IgD-negative memory B cell (primary cell): ENCODE measurements at regions not wholly inside any gene's neighbourhood (a gene's known extent, or its start where the extent isn't known, plus 50 kb on each side); places are given as distances from the start of the nearest gene placed in this dataset.
"Not testable (repeated sequence)": the region's sequence is repeated elsewhere in the genome, so short reads cannot be mapped to it uniquely, and the experiment has no call there.

ENCODE experiments used
- H3K27ac Mint-ChIP-seq, 3 donors: one replicate each; pipeline ENCODE4 v1.8.0; 2020 to 2022; ENCODE audit warnings: mild to moderate bottlenecking in 3 of 3, mixed read lengths in 3 of 3, moderate library complexity in 1 of 3
- H3K27me3 Mint-ChIP-seq: one replicate; pipeline ENCODE4 v1.8.0; 2021; ENCODE audit warnings: mixed read lengths
- H3K36me3 Mint-ChIP-seq: one replicate; pipeline ENCODE4 v1.8.0; 2020; ENCODE audit warnings: mild to moderate bottlenecking, mixed read lengths
- H3K4me1 Mint-ChIP-seq, 3 donors: one replicate each; pipeline ENCODE4 v1.8.0; 2020 to 2022; ENCODE audit warnings: mixed read lengths in 3 of 3, mild to moderate bottlenecking in 1 of 3
- H3K4me3 Mint-ChIP-seq, 4 donors: one replicate each; pipeline ENCODE4 v1.8.0; 2020 to 2022; ENCODE audit warnings: mild to moderate bottlenecking in 4 of 4, mixed read lengths in 4 of 4, moderate library complexity in 3 of 4
- H3K9me3 Mint-ChIP-seq, 3 donors: one replicate each; pipeline ENCODE4 v1.8.0; 2020 to 2021; ENCODE audit warnings: mixed read lengths in 3 of 3, mild to moderate bottlenecking in 1 of 3

- no peak overlapping the region for H3K4me3 Mint-ChIP-seq
- H3K36me3 Mint-ChIP-seq, result peaks cover 1% of the 10 kb centered on the region
- H3K4me1 Mint-ChIP-seq, result no peaks in the 10 kb centered on the region
- H3K9me3 Mint-ChIP-seq, result peaks cover 5 to 15% (median 6%) of the 10 kb centered on the region in 3 donors
- H3K27ac Mint-ChIP-seq, result no peak overlapping the region
- no peaks in the 10 kb centered on the region for H3K27me3 Mint-ChIP-seq
Measured at GRCh38 chr21:28179136-28179535, 813.5 kb downstream of the LTN1 start.

DNA sequence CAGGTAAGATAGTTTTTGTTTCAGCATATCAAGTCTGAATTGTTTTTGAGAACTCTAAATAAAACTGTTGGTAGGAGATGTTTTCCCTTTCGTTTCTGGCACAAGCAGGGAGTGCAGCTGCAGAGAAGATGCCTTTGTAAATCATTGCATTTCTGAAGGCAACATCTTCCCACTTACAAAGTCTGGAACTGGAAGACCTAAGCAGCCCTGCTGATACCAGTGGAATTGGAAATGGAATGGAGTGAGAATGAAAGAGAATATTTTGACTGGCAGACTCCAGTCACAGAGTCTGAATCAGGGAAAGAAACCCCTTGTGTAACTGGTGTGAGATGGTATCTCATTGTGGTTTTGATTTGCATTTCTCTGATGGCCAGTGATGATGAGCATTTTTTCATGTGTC lies 815.6 kb downstream of the LTN1 start:
- Mint-ChIP-seq H3K27ac (no peak overlapping the region), H3K4me3 (no peak overlapping the region), H3K27me3 (no peaks in the 10 kb centered on the region), H3K9me3 (peaks cover 5 to 9% (median 6%) of the 10 kb centered on the region in 3 donors), H3K4me1 (no peaks in the 10 kb centered on the region), H3K36me3 (peaks cover 1% of the 10 kb centered on the region)

DNA sequence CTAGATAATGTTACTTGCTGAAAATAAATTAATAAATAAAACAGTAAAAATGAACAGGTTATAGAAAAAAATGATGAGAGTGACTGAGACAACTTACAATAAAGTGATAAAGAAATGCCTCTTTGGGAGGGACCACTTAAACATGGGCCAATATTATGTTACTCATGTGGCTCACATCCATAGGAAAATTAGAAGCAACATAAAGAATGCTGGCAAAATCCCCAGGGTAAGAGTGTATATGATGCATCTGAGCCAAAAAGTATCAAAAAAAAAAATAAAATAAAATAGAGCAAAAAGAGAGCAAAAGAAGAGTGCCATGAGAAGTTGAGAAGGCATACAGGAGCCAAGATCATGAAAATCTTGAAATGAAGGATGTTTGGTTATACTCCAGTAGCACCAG lies 818.0 kb downstream of the LTN1 start:
- Mint-ChIP-seq H3K27me3 (no peaks in the 10 kb centered on the region), H3K4me1 (no peaks in the 10 kb centered on the region), H3K4me3 (no peak overlapping the region), H3K9me3 (peaks cover 0 to 2% (median 0%) of the 10 kb centered on the region in 3 donors), H3K27ac (no peak overlapping the region), H3K36me3 (peaks cover 1% of the 10 kb centered on the region)

- Mint-ChIP-seq H3K4me1 (no peaks in the 10 kb centered on the region), H3K36me3 (peaks cover 3% of the 10 kb centered on the region), H3K9me3 (no peaks in the 10 kb centered on the region)
Measured at GRCh38 chr21:28174006-28174405, 818.7 kb downstream of the LTN1 start.

DNA sequence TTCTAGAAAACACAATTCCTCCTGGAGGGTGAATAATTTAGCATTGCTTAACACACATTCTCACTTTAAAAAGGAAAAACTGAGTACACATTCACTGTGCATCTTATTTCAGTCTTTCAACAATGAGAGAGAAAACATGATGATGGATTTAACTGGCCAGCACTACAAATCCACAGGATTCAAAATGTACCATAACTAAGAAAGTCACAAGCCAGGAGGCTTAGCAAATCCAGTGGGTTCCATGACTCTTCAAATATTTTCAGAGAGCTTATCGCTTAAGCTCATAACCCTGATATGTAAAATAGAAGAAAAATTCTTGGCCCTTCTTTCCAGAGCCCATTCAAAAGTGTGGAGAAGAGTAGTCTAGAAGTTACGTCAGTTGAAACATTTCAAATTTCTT lies 820.3 kb downstream of the LTN1 start:
- Mint-ChIP-seq H3K4me3 (no peak overlapping the region), H3K9me3 (no peaks in the 10 kb centered on the region), H3K27me3 (no peaks in the 10 kb centered on the region), H3K27ac (no peak overlapping the region), H3K4me1 (no peaks in the 10 kb centered on the region), H3K36me3 (peaks cover 3% of the 10 kb centered on the region)

More at GRCh38 chr21:28174006-28174405, 818.7 kb downstream of the LTN1 start:
- Mint-ChIP-seq H3K27me3 (no peaks in the 10 kb centered on the region), H3K27ac (no peak overlapping the region), H3K4me3 (no peak overlapping the region)

DNA sequence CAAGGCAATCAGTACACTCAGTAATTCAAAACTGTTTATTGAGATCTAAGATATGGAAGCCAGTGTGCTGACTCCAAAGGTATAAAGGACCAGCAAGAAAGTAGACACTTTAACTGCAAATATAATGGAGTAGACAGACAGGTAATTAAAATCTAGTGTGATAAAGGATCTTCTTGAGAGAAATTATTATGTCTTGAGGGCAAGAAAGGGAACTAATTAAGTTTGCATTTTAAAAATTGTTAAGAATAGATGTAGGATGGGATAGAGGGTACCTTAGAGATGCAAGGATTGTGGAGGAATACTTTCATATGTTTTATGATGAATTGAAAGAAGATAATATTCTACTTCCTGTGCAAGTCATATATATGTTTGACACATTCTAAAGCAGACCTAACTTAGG lies 825.3 kb downstream of the LTN1 start:
- peaks cover 1% of the 10 kb centered on the region for H3K36me3 Mint-ChIP-seq
- no peaks in the 10 kb centered on the region for H3K4me1 Mint-ChIP-seq
- no peak overlapping the region for H3K4me3 Mint-ChIP-seq
- H3K27ac Mint-ChIP-seq, result no peak overlapping the region
- peaks cover 0 to 4% (median 0%) of the 10 kb centered on the region in 3 donors for H3K9me3 Mint-ChIP-seq
- peaks cover 2% of the 10 kb centered on the region for H3K27me3 Mint-ChIP-seq

DNA sequence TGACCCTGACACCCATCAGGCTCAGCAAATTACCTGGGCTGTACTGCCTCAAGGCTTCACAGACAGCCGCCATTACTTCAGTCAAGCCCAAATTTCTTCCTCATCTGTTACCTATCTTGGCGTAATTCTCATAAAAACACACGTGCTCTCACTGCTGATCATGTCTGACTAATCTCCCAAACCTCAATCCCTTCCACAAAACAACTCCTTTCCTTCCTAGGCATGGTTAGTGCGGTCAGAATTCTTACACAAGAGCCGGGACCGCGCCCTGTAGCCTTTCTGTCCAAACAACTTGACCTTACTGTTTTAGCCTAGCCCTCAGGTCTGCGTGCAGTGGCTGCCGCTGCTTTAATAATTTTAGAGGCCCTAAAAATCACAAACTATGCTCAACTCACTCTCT lies 828.2 kb downstream of the LTN1 start:
- H3K4me3 Mint-ChIP-seq, H3K9me3 Mint-ChIP-seq, H3K4me1 Mint-ChIP-seq, H3K27me3 Mint-ChIP-seq, H3K36me3 Mint-ChIP-seq, H3K27ac Mint-ChIP-seq: not testable (repeated sequence)

- not testable (repeated sequence) for H3K36me3 Mint-ChIP-seq, H3K27ac Mint-ChIP-seq, H3K9me3 Mint-ChIP-seq, H3K27me3 Mint-ChIP-seq, H3K4me1 Mint-ChIP-seq, H3K4me3 Mint-ChIP-seq
Measured at GRCh38 chr21:28162052-28162451, 830.6 kb downstream of the LTN1 start.

DNA sequence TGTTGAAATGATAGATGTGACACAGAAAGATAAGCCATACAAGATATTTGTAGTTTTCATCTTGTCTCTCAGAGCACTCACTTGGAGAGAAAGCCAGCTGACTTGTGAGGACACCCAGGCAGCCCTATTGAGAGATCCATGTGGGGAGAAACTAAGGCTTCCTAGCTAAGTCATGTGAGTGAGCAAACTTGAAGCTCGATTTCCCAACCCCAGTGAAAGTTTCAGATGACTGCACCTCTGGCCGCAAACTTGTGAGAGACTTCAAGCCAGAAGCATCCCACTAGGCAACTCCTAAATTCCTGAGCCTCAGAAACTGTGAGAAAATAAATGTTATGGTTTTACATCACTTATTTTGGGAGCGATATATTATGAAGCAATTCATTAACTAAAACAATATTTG lies 832.3 kb downstream of the LTN1 start:
- H3K27ac Mint-ChIP-seq, result no peak overlapping the region
- H3K4me1 Mint-ChIP-seq, result no peaks in the 10 kb centered on the region
- no peak overlapping the region for H3K4me3 Mint-ChIP-seq
- H3K27me3 Mint-ChIP-seq, result peaks cover 3% of the 10 kb centered on the region
- no peaks in the 10 kb centered on the region for H3K36me3 Mint-ChIP-seq
- peaks cover 0 to 4% (median 0%) of the 10 kb centered on the region in 3 donors for H3K9me3 Mint-ChIP-seq

DNA sequence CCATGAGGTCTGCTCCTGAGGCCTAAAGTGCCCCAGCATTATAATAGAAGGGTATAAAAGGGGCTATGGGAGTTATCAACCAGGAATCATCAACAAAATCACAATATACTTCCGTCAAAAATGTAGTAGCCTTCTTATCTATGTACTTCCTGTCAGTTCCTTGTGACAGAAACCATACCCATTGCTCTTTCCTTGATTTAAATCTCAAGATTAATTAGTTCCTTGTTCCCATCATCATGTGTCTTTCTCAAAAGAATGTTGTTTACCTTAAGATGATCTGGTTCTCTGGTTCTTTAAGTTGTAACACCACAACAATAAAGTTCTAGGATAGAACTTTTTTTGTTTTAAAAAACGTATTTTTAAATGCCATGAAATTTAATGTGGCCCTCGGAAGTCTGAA lies 833.3 kb downstream of the LTN1 start:
- Mint-ChIP-seq H3K4me3 (no peak overlapping the region), H3K27me3 (peaks cover 3% of the 10 kb centered on the region), H3K36me3 (no peaks in the 10 kb centered on the region), H3K27ac (no peak overlapping the region), H3K4me1 (no peaks in the 10 kb centered on the region), H3K9me3 (peaks cover 0 to 4% (median 0%) of the 10 kb centered on the region in 3 donors)

DNA sequence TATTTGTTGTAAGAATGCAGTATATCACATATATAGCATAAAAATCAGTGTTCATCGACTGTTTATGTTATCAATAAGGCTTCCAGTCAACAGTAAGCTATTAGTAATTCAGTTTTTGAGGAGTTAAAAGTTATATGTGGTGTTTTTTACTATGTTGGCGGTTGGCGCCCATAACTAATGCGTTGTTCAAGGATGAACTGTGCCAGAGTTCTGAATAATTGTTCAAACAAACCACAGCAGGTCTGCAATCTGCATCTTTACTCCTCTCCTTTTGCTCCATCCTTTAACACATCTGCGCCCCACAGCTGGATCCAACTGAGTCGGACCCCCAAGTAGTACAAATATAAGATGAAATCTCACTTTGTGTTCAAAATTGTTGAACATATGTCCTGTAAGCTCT lies 836.1 kb downstream of the LTN1 start:
- no peaks in the 10 kb centered on the region for H3K27me3 Mint-ChIP-seq
- H3K36me3 Mint-ChIP-seq, result no peaks in the 10 kb centered on the region
- H3K27ac Mint-ChIP-seq, result no peak overlapping the region
- no peaks in the 10 kb centered on the region for H3K4me1 Mint-ChIP-seq
- no peaks in the 10 kb centered on the region for H3K9me3 Mint-ChIP-seq
- H3K4me3 Mint-ChIP-seq, result no peak overlapping the region

DNA sequence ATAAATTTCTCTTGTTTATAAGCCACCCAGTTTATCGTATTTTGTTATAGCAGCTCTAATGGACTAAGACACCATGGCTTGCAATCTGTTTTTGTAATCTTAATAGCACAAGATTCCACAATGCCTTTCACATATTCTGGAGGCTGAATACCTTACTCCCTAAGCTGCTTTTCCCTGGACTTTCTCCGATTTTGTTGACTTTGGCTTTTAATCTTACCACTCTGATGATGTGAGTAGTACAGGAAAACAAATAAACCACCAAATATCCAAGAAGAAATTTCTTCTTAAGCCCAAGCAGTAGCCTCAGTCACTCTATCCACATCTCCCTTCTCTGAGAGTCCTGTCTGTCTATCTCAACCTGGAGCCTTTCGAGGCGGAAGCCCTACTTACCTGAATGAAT lies 838.6 kb downstream of the LTN1 start:
- Mint-ChIP-seq H3K27me3 (no peaks in the 10 kb centered on the region), H3K9me3 (peaks cover 0 to under 1% (median 0%) of the 10 kb centered on the region in 3 donors), H3K4me3 (no peak overlapping the region), H3K27ac (no peak overlapping the region), H3K4me1 (no peaks in the 10 kb centered on the region), H3K36me3 (no peaks in the 10 kb centered on the region)

DNA sequence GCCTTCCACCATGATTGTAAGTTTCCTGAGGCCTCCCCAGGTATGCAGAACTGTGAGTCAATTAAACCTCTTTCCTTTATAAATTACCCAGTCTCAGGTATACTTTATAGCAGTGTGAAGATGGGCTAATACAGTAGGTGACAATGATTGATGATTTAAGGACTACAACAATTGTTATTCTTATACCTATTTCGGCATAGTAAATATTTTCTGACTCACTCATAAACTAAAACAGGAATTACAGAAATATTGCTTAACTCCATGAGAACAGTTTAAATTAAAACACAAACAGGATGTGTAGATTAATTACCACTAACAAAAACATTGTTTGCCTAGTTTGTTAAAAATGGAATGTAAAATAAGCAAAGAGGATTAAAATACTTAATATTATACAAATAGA lies 839.9 kb downstream of the LTN1 start:
- Mint-ChIP-seq H3K9me3 (peaks cover 0 to 2% (median 0%) of the 10 kb centered on the region in 3 donors), H3K27me3 (no peaks in the 10 kb centered on the region), H3K27ac (no peak overlapping the region), H3K36me3 (no peaks in the 10 kb centered on the region), H3K4me1 (no peaks in the 10 kb centered on the region), H3K4me3 (no peak overlapping the region)

DNA sequence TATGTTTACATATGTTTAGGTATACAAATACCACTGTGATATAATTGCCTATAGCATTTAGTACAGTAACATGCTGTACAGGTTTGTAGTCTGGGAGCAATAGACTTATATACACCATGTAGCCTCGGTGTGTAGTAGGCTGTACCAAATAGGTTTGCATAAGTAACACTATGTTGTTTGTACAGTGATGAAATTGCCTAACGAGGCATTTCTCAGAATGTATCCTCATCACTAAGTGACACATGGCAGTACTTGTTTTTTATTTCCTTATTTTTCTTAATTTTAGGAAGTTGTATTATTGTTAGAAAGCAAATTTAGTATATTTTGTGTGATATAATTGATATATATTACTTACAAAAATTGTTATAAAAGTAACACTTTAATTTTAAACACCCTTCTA lies 840.9 kb downstream of the LTN1 start:
- H3K36me3 Mint-ChIP-seq, result no peaks in the 10 kb centered on the region
- no peak overlapping the region for H3K27ac Mint-ChIP-seq
- no peaks in the 10 kb centered on the region for H3K27me3 Mint-ChIP-seq
- peaks cover 0 to 2% (median 0%) of the 10 kb centered on the region in 3 donors for H3K9me3 Mint-ChIP-seq
- no peak overlapping the region for H3K4me3 Mint-ChIP-seq
- H3K4me1 Mint-ChIP-seq, result no peaks in the 10 kb centered on the region

- no peaks in the 10 kb centered on the region for H3K27me3 Mint-ChIP-seq
Measured at GRCh38 chr21:28150778-28151177, 841.9 kb downstream of the LTN1 start.

GRCh38 chr21:28148400-28149064 lies 844.1 kb downstream of the LTN1 start:
- Mint-ChIP-seq H3K4me1 (no peaks in the 10 kb centered on the region), H3K4me3 (no peak overlapping the region), H3K36me3 (no peaks in the 10 kb centered on the region), H3K27me3 (no peaks in the 10 kb centered on the region), H3K27ac (no peak overlapping the region), H3K9me3 (peaks cover 0 to 2% (median 0%) of the 10 kb centered on the region in 3 donors)

More at GRCh38 chr21:28150778-28151177, 841.9 kb downstream of the LTN1 start:
- Mint-ChIP-seq H3K27ac (no peak overlapping the region), H3K4me1 (no peaks in the 10 kb centered on the region), H3K36me3 (no peaks in the 10 kb centered on the region), H3K9me3 (peaks cover 0 to 2% (median 0%) of the 10 kb centered on the region in 3 donors), H3K4me3 (no peak overlapping the region)
